ENCODE measurements at regions not wholly inside any gene's neighbourhood (a gene's known extent, or its start where the extent isn't known, plus 50 kb on each side); places are given as distances from the start of the nearest gene placed in this dataset.

DNA sequence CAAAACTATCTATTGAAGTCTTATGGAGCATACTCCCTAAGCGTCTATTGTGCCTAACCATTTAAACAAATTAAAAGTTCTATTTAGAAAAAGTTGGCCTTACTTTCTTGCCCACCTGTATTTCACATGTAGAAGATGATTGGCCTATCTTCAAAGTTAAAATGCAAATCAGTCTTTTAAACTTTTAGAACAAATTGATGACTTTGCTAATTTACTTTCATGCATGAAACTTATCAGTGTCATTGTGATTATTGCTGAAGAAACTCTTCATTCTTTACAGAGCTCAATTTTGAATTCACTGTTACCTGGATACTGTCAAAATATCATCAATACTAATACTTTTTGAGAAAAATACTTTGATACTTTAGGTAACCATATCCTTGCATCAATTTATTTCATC lies 216.1 kb downstream of the COX7C start:
- no peak for TF ChIP-seq POLR2A (IDR thresholded peaks at IDR 0.05)
- TF ChIP-seq, protein P1, sequence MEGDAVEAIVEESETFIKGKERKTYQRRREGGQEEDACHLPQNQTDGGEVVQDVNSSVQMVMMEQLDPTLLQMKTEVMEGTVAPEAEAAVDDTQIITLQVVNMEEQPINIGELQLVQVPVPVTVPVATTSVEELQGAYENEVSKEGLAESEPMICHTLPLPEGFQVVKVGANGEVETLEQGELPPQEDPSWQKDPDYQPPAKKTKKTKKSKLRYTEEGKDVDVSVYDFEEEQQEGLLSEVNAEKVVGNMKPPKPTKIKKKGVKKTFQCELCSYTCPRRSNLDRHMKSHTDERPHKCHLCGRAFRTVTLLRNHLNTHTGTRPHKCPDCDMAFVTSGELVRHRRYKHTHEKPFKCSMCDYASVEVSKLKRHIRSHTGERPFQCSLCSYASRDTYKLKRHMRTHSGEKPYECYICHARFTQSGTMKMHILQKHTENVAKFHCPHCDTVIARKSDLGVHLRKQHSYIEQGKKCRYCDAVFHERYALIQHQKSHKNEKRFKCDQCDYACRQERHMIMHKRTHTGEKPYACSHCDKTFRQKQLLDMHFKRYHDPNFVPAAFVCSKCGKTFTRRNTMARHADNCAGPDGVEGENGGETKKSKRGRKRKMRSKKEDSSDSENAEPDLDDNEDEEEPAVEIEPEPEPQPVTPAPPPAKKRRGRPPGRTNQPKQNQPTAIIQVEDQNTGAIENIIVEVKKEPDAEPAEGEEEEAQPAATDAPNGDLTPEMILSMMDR (IDR thresholded peaks at IDR 0.05), result no peak
